HG02571 (cell line): ENCODE measurements at regions not wholly inside any gene's neighbourhood (a gene's known extent, or its start where the extent isn't known, plus 50 kb on each side); places are given as distances from the start of the nearest gene placed in this dataset.
"Not testable (repeated sequence)": the region's sequence is repeated elsewhere in the genome, so short reads cannot be mapped to it uniquely, and the experiment has no call there.

ENCODE experiments used
- ATAC-seq: cut with Tn5 transposase; IDR thresholded peaks from one replicate; pipeline ENCODE4 v1.9.1; 2021; ENCODE audit warnings: mild to moderate bottlenecking, moderate library complexity; ENCODE audit not compliant: unreplicated experiment

- ATAC-seq = no peak
Observed at GRCh38 chr5:167426501-167426900, 864.9 kb upstream of the WWC1 start.

- ATAC-seq = not testable (repeated sequence)
Observed at GRCh38 chr5:167427641-167428040, 863.8 kb upstream of the WWC1 start.

- ATAC-seq = no peak
Observed at GRCh38 chr5:167440846-167441245, 850.6 kb upstream of the WWC1 start.

GRCh38 chr5:167442922-167443321 lies 848.5 kb upstream of the WWC1 start:
- ATAC-seq = no peak

GRCh38 chr5:167447466-167448375 lies 843.7 kb upstream of the WWC1 start:
- ATAC-seq = no peak

- no peak for ATAC-seq
Observed at GRCh38 chr5:167448376-167448775, 843.1 kb upstream of the WWC1 start.

- ATAC-seq = no peak
Observed at GRCh38 chr5:167451076-167451475, 840.4 kb upstream of the WWC1 start.

- no peak for ATAC-seq
Observed at GRCh38 chr5:167452136-167452535, 839.3 kb upstream of the WWC1 start.

GRCh38 chr5:167453246-167454030 lies 838.0 kb upstream of the WWC1 start:
- ATAC-seq = no peak

GRCh38 chr5:167458412-167458811 lies 833.0 kb upstream of the WWC1 start:
- no peak for ATAC-seq

GRCh38 chr5:167460449-167461020 lies 830.9 kb upstream of the WWC1 start:
- no peak for ATAC-seq

GRCh38 chr5:167463939-167464338 lies 827.5 kb upstream of the WWC1 start:
- ATAC-seq = no peak

- no peak for ATAC-seq
Observed at GRCh38 chr5:167466992-167467391, 824.5 kb upstream of the WWC1 start.

- ATAC-seq = no peak
Observed at GRCh38 chr5:167472566-167473108, 818.8 kb upstream of the WWC1 start.

- ATAC-seq = no peak
Observed at GRCh38 chr5:167478188-167478587, 813.3 kb upstream of the WWC1 start.

GRCh38 chr5:167479779-167480178 lies 811.7 kb upstream of the WWC1 start:
- ATAC-seq = no peak

- no peak for ATAC-seq
Observed at GRCh38 chr5:167481345-167481744, 810.1 kb upstream of the WWC1 start.

GRCh38 chr5:167482555-167482954 lies 808.9 kb upstream of the WWC1 start:
- no peak for ATAC-seq

- no peak for ATAC-seq
Observed at GRCh38 chr5:167485061-167485774, 806.2 kb upstream of the WWC1 start.

GRCh38 chr5:167488371-167488770 lies 803.1 kb upstream of the WWC1 start:
- no peak for ATAC-seq

- ATAC-seq = peak; percentile 77
Observed at GRCh38 chr5:167489202-167489601, 802.2 kb upstream of the WWC1 start.
